ENCODE measurements at regions not wholly inside any gene's neighbourhood (a gene's known extent, or its start where the extent isn't known, plus 50 kb on each side); places are given as distances from the start of the nearest gene placed in this dataset.

DNA sequence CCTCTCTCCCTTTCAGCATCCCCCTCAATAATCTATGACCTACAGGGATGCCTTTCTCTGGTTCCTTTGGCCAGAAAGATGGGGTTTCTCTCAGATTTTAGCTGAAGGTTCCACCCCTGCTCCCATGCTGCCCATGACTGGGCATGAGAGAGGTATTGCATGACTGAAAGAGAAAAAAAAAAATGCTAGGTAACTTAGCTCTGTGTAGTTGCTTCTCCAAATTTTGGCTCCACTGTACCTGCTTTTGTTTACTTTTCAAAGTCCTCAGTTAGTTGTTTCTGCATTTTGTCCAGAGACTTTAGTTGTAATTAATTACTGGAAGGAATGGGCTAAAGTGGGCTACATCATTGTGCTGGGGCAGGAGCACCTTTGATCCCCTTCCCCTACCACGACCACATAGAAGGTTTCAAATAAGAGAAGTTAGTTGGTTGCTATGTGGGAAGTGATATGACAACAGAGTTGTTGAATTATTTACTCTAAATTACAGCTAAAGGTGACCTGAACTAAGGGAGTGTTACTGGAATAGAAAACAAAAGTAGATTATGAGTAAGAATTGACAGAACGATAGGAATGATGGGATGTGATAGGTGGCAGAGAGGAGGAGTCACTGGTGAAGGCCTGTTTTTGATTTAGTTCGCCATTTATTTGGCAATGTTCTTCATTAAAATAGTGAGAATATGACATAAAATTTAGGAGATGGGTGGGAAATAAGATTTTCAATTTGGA lies 605.4 kb upstream of the NR2F2 start:
- TF ChIP-seq, protein P1, sequence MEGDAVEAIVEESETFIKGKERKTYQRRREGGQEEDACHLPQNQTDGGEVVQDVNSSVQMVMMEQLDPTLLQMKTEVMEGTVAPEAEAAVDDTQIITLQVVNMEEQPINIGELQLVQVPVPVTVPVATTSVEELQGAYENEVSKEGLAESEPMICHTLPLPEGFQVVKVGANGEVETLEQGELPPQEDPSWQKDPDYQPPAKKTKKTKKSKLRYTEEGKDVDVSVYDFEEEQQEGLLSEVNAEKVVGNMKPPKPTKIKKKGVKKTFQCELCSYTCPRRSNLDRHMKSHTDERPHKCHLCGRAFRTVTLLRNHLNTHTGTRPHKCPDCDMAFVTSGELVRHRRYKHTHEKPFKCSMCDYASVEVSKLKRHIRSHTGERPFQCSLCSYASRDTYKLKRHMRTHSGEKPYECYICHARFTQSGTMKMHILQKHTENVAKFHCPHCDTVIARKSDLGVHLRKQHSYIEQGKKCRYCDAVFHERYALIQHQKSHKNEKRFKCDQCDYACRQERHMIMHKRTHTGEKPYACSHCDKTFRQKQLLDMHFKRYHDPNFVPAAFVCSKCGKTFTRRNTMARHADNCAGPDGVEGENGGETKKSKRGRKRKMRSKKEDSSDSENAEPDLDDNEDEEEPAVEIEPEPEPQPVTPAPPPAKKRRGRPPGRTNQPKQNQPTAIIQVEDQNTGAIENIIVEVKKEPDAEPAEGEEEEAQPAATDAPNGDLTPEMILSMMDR (IDR thresholded peaks at IDR 0.05; ENCODE audit: low read length) = no peak
- no peak for TF ChIP-seq EZH2phosphoT487 (IDR thresholded peaks at IDR 0.05; ENCODE audit: low read length)

All from MM.1S (cell line).